Stimulated activated CD4-positive, alpha-beta T cell treated with anti-CD3 and anti-CD28 coated beads, TNF-alpha, amount 100 ng/mL, for 48 hours (primary cell): ENCODE measurements at regions not wholly inside any gene's neighbourhood (a gene's known extent, or its start where the extent isn't known, plus 50 kb on each side); places are given as distances from the start of the nearest gene placed in this dataset.
"Not testable (repeated sequence)": the region's sequence is repeated elsewhere in the genome, so short reads cannot be mapped to it uniquely, and the experiment has no call there.

Source experiments
- DNase-seq, 3 donors: peaks; one replicate each; pipeline ENCODE4 v3.0.0-alpha.2; 2020; ENCODE audit warnings: low read depth in 3 of 3

DNA sequence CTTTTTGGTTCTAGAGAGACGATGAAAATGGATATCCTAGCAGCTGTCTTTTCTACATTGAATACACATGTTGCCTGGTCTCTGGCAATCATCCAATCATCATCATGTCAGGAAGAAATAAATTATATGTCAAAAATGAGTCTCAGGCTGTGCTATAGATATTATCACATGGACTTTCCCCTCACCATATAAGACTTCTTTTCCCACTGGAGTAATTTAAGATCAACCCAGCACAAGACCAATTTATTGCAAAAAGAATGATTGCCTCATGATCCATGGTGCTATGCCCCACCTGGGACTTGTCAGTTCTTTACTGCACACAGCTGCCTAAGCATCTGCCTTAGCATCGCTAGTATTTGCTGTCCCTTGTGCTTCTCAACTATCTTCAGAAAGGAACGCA, 783.7 kb upstream of the TMEFF2 start:
- no peak for DNase-seq

DNA sequence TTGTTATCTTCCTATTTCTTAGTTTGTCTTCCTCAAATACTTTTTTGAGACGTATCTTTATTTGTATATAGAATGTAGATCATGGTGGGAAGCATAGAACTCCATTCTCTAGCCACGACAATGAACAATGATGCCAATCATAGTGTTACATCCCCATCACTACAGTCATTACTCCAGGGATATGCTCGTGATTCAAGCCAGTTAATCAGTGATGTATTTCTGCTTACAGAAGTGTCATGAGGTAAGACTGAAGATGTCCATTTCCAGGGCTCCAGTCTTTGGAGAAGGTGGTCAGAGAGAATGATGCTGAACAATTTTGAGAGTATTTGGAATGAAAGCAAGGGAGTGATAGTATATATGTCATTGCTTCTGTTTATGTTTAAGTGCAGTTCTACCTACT, 777.2 kb upstream of the TMEFF2 start:
- no peak for DNase-seq

DNA sequence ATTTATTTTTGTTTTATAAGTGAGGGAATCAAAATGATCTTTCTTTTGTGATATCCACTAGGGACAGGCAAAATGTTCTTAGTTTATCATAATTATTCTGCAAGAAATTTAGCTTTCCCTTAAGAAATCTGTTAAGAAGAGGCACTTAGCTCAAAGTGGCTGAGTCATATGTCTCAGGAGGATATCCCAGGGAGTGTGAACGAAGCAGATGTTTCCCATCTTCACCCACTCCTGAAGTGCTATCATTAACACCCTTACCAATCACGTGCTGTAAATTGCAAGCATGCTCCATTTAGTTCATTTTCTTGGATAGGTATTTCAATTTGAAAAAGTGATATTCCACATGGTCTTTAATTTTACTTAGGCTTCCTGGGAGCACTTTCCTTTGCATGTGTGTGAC, 774.3 kb upstream of the TMEFF2 start:
- DNase-seq, result no peak

DNA sequence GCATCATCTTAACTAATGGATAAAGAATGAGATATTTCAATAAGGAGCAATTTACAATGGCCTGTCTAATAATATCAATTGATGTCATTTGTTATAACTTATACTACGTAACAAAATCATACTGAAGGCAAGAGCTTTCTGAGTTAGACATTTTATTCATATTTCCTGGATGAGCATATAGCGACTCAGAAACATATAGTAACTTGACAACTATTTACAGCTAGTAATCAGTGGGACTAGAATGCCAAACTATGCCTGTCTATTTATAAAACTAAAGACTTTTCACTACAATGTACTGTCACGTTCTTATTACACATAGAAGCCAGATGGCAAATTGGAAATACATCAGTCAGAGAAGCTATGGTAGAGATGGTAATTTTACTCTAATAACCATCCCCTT, 766.2 kb upstream of the TMEFF2 start:
- no peak for DNase-seq

DNA sequence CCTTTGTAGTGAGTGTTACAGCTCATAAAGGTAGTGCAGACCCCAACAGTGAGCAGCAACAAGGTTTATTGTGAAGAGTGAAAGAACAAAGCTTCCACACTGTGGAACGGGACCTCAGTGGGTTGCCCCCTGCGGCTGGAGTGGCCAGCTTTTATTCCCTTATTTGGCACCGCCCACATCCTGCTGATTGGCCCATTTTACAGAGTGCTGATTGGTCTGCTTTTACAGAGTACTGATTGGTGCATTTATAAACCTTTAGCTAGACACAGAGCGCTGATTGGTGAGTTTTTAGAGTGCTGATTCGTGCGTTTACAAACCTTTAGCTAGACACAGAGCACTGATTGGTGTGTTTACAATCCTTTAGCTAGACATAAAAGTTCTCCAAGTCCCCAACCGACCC, 763.9 kb upstream of the TMEFF2 start:
- DNase-seq, result not testable (repeated sequence)

DNA sequence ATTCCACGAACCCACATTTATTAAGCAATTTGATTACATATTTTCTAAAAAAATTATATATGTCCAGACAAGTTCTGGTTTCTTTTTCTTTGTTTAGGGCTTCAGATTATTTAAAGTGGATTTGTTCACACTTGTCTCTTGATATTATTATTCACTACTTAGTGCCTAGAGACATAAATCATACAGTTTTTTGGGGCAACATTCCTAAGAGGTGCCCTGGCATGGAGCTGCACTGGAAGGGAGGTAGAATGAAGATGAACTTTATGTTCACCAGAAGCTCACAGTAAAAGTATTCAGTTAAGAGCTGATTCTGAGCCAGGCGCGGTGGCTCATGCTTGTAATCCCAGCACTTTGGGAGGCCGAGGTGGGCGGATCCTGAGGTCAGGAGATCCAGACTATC, 762.7 kb upstream of the TMEFF2 start:
- DNase-seq, result no peak

DNA sequence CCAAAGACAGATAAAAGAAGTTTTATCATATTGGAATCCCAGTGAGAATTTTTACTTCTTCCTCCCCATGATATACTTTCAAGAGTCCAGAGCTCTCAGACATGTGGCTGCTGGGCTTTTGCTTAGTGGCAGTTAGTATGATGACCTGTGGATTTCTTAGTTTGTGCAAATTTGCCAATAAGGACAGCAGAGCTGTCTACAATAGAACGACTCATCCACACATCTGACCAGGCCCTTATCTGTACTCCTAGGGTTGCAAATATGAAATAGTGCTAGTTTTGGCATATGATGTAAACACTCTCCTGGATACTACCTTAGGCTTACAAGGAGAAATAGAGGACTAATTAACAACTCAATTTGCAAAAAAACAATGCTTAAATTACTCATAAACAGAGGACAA, 758.4 kb upstream of the TMEFF2 start:
- DNase-seq, result no peak

DNA sequence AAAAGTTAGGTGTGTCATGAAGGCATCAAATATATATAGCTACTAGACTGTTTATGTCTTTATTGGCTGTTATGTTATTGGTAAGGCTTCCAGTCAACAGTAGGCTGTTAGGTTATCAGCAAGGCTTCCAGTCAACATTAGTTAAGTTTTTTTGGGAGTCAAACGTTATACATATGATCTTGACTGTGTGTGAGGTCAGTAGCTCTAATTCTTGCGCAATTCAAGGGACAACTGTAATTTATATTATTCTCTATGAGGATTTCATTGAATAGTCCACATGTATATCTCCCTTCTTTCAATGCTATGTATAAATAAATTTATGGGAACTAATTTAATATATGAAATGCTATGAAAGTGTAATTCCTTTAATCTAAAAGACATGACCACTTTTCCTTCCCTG, 757.5 kb upstream of the TMEFF2 start:
- no peak for DNase-seq

DNA sequence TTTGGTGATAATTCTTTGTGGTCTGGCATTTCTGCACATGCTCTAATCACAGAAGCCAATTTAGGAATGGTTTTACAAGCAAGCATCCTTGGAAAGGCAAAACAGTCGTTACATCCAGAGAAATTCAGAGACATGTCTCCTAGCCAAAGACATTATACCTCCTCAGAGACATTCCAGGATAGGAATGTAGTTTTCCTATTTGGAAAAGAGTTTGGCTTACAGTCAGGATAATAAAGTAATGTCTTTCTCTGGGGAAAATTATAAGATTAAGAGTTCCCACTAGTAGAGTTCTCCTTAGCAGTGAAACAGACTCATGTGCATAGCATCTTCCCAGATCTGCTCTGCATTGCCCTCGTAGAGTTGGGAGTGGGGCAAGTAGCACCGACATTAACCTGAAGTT, 753.6 kb upstream of the TMEFF2 start:
- no peak for DNase-seq

DNA sequence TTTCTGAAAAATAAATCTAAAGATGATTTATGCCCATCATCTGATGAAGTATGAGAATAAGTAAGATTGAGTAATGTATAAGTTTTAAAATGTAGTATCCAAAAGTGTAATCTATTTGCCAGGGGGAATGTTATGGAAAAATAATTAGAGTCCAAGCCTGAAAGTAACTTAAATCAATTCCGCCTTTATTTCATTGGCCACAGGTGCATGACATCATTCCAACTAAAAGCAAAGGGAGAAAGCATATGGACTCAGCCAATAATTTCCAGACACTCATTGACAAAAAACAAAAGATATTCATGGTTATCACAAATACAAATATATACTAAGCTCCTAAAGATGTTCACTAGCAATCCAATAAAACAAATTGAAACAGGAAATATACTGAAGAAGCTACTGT, 752.6 kb upstream of the TMEFF2 start:
- DNase-seq, result no peak

DNA sequence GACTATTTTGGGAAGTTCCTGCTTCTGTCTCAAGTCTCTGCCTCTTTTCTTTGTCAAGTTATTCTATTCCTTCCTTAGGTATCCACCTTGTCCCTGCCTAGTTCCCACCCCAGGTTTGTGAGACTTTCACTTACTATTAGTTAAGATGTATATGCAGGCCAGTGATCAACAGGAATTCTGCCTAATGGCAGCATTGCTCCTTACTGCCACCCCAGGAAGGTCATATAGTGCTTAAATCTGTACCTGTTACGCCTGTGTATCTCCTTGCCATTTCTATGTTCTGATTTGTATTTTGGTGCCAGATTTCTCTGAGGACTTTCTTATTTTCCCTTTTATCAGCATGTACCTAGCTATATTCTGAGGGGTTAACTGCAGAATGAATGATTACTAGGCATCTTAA, 746.0 kb upstream of the TMEFF2 start:
- no peak for DNase-seq

DNA sequence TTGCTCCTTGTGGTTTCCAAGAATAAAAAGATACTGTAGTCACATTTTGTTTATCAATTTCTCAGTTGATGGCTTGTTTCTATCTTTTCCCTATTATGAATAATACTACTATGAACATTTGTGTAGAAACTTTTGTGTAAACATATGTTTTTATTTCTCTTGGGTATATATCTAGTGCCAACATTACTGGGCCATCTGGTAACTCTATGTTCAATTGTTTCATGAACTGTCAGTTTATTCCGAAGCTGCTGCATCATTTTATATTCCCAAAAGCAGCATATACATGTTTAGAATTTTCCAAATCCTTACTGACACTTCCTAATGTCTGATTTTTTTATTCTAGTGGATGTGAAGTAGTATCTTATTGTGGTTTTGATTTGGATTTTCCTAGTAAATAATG, 737.6 kb upstream of the TMEFF2 start:
- no peak for DNase-seq

DNA sequence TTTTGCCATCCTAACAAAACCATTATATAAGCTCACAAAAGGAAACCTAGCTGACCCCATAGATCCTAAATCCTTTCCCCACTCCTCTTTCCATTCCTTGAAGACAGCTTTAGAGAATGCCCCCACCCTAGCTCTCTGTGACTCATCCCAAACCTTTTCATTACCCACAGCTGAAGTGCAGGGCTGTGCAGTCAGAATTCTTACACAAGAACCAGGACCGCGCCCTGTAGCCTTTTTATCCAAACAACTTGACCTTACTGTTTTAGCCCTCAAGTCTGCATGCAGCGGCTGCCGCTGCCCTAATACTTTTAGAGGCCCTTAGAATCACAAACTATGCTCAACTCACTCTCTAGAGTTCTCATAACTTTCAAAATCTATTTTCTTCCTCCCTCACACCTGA, 726.9 kb upstream of the TMEFF2 start:
- not testable (repeated sequence) for DNase-seq

DNA sequence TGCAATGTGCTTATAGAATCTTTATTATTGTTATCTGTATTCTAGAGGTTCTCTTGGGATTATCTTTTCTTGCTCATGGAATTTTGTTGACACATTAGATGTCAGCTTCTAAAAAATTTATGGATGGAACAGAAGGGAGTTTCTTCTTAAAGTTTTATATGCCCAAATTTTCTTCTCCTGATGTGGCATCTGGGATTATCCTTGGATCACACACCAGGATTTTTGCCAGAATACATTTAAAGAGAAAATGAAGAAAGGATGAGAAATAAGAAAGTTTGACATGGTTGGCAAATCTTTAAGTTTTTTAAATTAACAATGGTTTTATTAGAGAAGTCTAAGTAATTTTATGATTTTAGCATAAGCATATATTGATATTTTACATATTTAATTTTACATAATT, 706.7 kb upstream of the TMEFF2 start:
- no peak for DNase-seq

DNA sequence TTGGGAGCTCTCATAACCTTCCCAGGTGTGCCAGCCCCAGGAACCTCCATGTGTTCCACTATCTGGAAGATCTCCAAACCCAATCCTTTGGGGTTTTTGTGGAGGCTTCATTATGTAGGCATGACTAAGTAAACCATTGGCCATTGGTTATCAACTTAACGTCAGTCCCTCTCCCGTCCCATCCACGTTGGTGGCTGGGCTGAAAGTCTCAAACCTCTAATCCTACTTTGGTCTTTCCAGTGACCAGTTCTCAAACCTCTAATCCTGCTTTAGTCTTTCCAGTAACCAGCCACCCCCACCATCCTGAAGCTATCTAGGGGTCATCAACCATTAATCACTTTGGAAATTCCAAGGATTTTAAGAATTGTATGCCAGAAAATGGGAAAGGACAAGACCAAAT, 704.7 kb upstream of the TMEFF2 start:
- DNase-seq, result no peak

DNA sequence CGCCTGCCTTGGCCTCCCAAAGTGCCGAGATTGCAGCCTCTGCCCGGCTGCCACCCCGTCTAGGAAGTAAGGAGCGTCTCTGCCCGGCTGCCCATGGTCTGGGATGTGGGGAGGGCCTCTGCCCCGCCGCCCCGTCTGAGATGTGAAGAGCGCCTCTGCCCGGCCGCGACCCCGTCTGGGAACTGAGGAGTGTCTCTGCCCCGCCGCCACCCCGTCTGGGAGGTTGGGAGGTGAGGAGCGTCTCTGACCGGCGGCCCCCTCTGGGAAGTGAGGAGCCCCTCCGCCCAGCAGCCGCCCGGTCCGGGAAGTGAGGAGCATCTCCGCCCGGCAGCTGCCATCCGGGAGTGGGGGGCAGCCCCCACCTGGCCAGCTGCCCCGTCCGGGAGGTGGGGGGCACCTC, 699.2 kb upstream of the TMEFF2 start:
- DNase-seq, result not testable (repeated sequence)

DNA sequence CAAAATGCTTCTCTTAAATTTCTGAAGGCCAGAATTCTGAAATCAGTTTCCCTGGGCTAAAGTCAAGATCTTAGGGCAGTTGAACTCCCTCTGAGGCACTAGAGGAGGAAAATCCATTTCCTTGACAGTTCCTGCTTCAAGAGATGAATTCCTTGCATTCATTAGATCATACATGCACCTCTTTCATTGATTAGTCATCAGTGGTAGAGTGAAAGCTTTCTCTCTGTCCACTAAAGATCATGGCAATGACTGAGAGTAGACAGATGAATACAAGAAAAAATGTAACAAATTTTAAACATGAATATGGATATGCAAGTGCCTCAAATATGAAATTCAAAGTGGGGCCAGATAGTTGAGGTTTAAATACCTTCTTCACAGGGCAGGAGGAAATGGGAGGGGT, 693.4 kb upstream of the TMEFF2 start:
- DNase-seq, result no peak

DNA sequence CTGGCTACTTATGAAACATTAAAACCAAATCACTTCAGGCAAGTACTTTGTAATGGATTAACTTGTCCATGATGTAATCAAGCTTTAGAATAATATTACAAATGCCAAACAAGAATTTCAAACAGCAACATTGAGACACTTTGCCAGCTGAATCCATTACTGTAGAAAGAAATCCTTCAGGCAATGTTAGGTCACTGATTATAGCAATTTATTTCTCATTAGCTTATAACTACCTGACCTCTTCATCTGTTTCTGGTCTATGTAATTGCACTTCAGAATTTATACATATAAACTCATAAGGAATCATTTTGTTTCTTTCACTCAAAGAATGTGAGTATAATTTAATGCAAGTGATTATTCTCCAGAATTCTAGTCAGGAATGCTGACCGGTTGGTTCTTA, 692.6 kb upstream of the TMEFF2 start:
- DNase-seq, result no peak

DNA sequence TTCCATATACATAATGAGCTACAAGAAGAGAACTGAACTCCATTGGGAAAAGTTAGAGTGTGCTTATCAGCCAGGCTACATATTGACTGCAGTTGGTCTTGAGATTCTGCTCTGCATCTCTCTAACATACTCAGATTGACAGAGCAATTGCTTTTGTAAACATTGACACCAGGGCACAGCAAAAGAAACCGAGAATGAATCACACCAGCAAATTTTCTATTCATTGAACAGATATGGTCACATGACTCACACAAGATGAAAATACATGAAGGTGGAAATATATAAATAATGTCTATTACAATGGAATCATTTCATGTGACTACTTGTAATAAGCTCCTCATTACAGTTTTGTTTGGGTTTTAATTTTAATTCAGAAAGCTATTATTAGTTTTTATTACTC, 691.9 kb upstream of the TMEFF2 start:
- DNase-seq, result no peak

DNA sequence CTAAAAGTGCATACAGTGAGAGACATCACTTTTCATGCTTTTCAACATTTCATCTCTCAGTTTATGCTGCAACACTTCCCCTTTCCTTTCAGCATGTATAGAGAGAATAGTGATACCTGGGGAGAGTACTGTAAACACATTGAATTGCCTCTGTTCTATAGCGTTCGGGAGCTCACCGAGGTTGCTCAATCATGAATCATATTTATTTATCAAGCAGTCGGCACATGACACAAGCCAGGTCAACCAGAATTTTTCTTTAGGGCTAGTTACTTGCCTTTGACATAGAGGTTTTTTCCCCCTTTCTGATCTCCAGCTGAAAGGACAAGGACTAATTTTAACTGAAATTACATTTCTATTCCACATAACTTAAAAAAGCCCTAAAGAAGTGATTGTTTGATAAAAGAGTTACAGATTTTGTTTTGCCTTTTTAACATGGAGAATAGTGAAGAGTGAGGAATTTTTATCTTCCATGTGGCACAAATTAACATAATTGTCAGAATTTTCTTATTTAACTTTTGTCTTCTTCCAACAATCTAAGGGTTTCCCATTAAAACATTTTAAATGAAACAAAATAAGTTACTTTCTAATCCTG, 690.9 kb upstream of the TMEFF2 start:
- DNase-seq, result no peak

DNA sequence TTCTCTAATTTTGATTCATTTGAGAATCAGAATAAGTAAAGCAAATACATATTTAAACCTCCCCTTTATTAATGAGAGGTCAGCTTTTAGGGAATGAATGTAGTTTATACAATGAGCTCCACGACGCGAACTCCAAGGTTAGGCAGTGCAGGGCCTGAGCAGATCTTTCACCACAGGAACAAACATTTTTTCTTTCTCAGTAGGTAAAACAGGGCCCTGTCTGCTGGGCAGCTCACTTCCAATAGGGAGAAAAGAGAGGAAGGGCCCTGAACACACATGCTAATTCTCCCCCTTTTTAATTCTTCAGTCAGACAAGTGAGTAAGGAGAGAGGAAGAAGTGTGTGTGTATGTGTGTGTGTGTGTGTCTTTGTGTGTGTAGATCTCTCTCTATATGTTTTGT, 682.4 kb upstream of the TMEFF2 start:
- DNase-seq, result no peak

DNA sequence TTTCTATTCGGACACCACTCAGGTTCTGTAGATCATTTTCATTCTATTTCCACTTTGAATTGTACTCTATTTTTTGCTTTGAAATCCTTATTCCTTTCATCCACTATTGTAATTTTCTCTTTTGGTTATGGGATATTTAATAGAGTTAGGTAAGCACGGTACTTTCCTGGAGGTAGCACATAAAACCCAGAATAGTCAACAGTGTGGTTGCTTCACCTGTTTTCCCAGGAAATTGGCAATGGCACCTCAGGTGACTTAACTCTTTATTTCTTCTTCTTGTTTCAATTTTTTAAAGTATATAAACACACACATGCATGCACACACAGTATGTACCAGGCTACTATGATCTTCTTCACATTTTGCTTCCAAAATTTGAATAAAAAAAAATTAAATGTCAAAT, 682.0 kb upstream of the TMEFF2 start:
- no peak for DNase-seq

DNA sequence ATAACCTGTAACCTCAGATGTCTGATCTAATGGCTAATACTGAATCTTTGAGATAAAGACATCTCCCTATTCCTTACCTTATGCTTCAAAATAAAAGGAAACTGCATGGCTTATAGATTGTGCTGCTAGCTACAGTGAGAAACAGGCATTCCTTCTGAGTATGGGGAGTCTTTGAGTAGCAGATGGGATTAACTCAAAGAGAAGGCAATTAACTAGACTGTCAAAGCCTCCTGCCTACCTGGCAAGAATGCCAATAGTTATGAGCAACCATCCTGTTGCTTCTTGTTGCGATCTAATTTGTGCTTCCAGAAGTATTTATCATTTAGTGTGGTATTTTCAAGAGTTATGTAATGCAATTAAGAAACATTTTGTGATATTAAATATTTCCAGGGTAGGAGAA, 660.0 kb upstream of the TMEFF2 start:
- DNase-seq, result no peak

DNA sequence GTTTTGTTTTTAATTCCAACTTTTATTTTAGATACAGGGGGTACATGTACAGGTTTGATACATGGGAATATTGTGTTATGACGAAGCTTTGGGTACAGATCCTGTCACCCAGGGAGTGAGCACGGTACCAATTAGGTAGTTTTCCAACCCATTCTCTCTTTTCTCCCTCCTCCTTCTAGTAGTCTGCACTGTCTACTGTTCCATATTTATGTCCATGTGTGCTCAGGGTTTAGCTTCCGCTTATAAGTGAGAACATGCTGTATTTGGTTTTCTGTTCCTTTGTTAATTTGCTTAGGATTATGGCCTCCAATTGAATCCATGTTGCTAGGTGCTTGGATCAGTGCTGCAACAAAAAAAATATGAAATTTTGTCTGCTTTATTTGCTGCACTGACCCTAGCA, 659.3 kb upstream of the TMEFF2 start:
- no peak for DNase-seq

DNA sequence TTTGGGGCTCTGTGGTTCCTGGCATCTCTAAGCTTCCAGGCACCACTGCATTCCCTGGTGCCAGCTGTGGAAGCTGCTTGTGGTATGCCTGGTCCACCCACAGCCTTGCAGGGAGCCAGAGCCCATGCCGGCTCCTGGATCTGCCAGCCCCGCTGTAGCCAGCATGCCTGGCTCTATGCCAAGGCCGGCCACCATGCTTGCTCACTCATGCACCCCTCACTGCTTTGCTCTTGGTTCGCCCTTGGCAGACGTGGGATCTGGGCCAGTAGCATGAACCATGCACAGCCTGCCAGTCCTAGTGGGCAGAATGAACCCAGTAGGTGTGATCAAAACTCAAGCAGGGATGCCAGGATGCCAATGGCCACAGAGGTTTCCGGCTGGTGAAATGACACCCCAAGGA, 634.2 kb upstream of the TMEFF2 start:
- DNase-seq, result no peak
